ENCODE measurements at regions not wholly inside any gene's neighbourhood (a gene's known extent, or its start where the extent isn't known, plus 50 kb on each side); places are given as distances from the start of the nearest gene placed in this dataset.

- DNase-seq: no peak
Measured at GRCh38 chr7:46212425-46213153, 291.5 kb upstream of the IGFBP3 start.

- no peak for DNase-seq
Measured at GRCh38 chr7:46210467-46210866, 289.4 kb upstream of the IGFBP3 start.

DNA sequence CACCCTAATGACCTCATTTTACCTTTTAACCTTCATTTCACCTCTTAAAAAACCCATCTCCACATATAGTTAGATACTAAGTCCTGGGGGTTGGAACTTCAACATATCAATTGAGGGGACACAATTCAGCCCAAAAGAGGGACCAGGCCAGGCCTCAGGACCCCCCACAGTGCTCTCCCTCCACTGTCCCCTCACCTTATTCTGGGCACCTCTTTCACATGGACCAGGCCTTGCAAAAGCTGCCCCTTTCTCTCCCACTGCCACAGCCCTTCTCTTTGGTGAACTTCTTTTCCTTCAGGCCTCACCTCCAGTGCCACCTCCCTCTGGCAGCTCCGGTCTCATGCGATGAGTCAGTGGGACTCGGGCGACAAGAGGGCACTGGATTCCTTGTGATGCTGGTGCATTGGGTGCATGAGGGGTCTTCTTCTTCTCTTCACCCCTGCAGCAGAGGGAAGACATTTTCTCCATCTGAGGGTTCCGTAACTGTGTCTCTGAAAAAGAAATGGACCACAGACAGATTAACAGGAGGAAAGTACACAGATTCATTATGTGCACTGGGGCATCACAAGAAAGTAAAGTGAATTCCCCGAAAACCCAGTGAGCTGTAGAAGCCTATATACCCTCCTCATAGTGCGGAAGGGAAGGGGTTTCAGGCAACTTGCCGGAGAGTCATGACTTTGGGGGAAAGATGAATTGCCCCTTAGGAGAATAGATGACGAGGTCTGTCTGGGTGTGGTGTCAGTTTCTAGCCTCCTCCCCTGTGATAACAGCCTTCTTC, 288.7 kb upstream of the IGFBP3 start:
- no peak for DNase-seq

DNA sequence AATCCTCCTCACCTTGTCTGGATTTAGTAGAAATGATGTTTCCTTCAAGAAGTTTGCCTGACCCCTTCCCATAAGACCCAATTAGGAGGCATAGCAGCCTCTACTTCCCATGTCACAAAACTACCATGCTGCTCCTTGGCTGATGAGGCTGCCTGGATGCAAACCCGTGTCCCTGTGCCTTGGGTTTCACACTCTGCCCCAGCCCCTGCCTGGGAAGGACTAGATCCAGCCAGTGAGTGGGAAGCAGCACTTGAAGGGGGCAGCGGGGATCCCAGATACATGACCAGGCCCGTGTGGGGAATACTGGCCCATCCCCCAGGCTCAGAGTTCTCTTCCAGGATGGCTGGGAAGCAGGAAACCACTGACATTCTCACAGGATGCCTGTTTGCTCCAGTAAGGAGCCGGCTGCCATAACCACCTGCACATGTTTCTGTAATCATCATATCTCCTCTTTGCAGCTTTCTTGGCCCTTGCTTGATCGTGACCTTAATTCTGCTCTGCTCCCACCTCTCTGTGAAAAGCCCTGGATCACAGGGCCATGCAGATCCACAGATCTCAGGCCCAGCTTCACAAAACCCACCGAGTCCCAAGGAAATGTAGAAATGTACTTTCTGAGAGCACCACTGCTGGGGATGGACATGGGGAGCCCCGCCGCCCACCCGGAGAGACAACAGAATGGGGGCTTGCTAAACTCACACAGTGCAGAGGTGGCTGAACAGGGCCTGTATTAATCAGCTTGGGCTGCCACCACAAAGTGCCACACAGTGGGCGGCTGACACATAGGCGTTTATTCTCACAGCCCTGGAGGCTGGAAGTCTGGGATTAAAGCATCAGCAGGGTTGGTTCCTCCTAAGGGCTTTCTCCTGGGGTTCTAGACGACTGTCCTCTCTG, 287.8 kb upstream of the IGFBP3 start:
- DNase-seq: no peak

DNA sequence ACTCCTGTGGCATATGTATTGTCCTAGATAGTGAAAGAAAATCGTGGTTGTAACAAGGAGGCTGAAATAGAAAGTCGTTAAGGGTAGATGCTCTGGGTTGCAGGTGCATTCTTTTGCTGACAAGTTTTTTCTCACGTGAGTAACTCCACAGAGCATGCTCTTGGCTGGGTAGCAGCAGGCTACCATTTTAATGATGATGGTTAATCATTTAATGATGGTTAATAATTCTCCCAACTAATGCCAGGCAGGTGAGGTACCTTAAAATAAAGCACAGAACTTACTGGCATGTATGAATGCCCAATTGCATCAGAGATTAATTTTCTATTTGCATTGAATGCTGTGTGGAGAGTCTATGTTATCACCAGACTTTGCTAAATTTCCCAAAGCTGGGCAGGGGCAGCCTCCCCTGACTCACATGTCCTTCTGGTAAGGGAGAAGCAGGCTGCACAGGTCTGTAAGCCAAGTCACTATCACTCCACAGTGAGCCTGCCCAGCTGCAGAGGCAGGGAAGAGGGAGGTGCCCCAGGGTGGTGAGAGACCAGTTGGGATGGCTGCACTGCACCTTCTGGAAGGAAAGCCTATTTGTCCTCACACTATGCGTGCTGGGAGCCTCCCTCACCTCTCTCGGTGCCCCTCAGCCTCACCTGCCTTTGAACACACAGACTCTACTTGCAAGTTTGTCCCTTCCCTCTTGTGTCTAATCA, 287.0 kb upstream of the IGFBP3 start:
- DNase-seq: no peak

DNA sequence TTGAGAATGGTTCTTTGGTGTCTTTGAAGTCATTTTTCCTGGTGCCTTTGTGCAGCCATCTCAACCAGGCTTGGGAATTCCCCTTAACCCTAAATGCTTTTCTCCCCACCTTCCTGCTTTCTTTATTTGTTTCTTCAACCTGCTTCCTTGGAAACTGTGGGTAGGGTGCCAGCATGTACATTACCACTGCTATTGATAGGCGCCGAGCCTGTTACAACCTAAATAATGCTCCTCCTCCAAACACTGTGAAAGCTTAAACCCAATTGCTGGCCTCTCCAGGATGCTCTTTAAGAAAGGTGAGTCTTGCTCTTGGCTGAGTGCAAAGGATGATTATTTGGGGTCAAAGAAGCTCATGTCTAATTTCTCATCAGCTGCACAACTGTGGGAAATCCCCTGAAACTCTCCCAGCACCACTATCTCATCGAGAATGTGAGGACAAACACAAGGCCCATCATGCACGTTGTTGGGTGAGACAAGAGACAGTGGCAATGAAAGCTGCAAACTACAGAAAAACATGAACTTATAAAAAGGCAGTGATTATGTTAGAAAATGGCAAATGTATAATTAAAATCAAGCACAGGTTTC, 285.5 kb upstream of the IGFBP3 start:
- no peak for DNase-seq

DNA sequence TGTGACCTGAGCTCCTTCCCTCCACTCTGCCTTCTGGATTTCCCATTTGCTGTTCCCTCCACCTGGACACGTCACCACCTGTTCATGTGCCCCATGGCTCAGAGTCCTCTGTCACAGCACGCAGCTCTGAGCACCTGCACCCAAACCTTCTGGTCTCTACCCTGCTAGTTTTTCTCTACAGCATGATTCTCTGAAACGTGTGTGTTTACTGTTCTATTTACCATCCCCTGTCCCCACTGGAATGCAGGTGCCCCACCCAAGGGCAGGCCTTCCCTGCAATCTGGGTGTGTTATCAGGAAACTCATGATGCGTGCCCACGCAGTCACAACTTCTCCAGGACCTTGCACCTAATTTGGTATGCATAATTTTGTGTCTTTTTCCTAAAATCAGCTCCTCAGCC, 284.4 kb upstream of the IGFBP3 start:
- DNase-seq: no peak

DNA sequence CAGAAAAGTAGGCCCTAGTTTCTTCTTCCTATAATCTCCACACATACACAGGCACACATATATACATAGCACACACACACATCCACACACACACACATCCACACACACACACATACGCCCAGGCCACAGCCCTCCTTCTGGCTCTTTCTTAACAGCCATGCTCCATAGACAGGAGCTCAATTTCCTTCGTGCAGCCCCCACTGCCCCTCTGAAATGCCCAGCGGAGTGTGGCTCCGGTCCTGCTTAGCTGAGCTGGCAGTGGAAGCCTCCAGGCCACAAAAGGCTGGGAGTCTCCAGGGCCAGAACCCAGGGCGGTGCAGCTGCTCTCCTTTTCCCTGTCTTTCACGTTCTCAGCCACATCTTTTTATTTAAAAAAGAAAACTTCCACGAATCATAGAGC, 282.9 kb upstream of the IGFBP3 start:
- no peak for DNase-seq

- no peak for DNase-seq
Measured at GRCh38 chr7:46202379-46202778, 281.3 kb upstream of the IGFBP3 start.

DNA sequence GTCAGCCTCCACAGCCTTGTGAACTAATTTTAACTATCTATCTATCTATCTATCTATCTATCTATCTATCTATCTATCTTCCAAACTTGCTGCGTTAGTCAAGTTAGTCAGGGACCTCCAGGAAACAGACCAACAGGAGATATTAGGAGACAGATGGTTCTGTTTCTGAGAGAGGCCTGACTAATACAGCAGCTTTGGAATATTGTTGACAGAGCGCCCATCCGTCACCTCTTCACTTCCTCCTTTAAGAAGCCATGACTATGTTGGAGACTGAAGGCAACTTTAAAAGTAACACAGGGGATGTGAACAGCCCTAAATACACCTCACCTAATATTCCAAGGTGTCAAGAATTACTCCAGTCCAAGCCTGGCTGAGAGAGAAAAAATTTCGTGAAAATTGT, 280.9 kb upstream of the IGFBP3 start:
- DNase-seq: no peak

- no peak for DNase-seq
Measured at GRCh38 chr7:46198701-46199100, 277.6 kb upstream of the IGFBP3 start.

DNA sequence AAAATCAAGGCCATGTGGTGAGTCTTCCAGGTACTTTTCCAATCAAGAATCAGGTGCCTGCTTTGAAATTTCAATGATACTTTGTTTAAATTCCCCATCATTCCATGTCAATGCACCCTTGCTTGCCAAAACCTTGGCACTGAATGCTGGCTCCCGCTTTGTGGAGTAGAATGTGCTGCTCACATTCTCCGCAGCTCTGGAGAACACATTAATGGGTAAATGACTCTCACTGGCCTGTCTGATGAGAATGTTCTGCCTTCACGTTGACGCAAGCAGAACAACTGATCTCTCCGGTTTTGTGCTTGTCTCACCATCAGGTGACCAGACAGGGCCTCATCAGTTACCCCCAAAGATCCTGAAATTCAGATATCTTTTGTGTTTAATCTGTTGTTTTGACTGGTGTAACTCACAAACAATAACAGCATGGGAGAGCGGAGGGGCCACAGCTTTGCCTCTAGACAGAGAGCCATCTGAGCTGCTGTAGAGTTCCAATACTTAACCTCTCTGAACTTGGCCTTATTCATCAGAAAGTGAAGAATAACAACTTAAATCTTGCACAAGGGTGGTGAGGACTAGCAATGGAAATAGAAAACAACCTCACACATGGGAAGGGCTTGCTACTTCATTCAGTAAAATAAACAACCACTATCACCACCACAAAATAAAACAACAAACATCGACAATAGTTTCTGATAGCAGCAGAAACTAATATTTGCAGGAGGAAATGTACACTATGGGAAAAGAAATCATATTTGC, 276.9 kb upstream of the IGFBP3 start:
- DNase-seq: no peak

DNA sequence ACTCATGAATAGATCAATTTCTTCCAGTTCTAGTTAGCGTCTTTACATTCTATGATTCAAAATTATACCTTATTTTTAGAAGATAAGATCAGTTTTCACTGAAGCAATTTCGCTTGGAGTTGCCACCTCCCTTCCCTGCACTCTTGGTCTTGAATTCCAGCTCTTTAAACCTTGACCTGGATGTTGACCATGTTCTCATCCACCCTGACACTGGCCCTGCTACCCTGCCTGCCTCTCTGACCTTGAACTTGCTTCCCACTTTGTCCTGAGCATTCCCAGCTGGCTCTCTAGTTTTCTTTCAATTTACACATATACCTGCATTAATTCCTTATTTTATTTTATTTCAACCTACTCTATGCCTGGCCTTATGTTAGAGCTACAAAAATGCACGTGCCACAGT, 274.9 kb upstream of the IGFBP3 start:
- DNase-seq: no peak

- no peak for DNase-seq
Measured at GRCh38 chr7:46192271-46192670, 271.2 kb upstream of the IGFBP3 start.

GRCh38 chr7:46191776-46192175, 270.7 kb upstream of the IGFBP3 start:
- DNase-seq: no peak

GRCh38 chr7:46191296-46191695, 270.2 kb upstream of the IGFBP3 start:
- no peak for DNase-seq

DNA sequence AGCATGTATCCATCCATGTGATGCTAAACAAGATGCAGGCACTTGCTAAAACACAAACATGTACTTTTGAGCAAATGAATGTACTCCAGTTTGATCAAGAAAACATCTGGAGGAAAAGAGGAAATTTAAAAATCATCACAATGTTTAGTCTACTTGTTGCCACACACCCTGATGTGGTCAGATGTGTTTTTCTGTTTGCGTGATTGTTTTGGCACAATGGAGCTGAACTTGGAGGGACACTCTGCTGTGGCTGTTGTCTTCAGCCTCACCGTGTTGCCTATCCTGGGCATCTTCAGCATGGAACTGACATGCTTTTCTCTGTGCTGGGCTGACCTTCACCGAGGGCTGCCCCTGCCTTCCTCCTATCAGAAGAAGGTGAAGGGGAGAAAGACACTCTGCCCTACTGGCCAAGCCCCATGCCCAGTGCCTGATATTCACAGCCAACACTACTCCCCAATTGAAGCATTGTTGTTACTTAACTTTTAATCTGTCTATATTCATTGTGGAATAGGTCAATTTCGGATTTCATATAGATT, 268.3 kb upstream of the IGFBP3 start:
- no peak for DNase-seq

- no peak for DNase-seq
Measured at GRCh38 chr7:46186131-46186530, 265.1 kb upstream of the IGFBP3 start.

DNA sequence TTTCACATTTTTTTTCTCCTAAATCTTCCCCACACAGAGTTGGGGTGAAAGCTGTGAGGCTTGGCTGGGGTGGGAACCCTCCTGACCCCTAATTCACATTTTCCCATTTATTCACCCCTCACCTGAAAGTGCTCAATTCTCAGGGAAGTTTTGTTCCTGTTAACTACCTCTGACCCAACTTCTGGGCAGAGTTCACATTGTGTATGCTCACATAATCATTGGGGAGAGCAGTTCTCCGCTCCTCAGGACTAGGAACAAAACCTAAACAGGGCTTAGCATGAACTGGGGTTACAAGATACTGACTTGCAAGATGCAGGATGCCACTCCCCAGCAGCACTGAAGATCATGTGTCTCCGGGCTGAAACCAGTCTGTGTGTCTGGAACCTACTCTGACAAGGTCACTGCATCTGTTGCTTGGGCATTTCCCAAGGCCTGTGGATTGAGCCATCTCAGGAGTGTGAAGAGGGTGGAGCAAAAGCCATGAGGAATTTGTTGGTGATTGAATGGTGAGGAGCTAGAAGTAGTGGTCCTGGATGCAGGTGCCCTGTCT, 258.1 kb upstream of the IGFBP3 start:
- no peak for DNase-seq

- no peak for DNase-seq
Measured at GRCh38 chr7:46178661-46179060, 257.6 kb upstream of the IGFBP3 start.

DNA sequence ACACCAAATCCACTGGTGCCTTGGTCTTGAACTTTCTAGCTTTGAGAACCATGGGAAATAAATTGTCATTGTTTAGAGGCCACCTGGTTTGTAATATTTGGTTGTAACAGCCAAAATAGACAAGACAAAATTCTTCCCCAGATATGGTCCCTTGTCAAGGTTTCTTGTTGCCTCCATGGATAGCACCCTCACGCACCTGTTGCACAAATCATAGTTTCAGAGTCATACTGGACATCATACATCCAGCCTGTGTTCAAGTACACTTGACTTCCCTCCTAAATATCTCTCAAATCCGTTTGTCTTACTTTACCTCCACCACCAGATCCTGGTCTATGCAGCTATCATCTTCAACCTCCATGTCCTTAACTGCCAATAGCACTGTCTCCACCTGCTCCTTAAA, 256.7 kb upstream of the IGFBP3 start:
- no peak for DNase-seq
